Mucosa of stomach (tissue), 1 donor: ENCODE measurements at regions not wholly inside any gene's neighbourhood (a gene's known extent, or its start where the extent isn't known, plus 50 kb on each side); places are given as distances from the start of the nearest gene placed in this dataset.

Experiments
- H3K27me3 ChIP-seq: one replicate; pipeline ENCODE4 v1.7.0; 2013; ENCODE audit warnings: mild to moderate bottlenecking, low read length; ENCODE audit not compliant: control insufficient read depth, insufficient read depth
- H3K36me3 ChIP-seq: one replicate; pipeline ENCODE4 v1.7.0; 2013; ENCODE audit warnings: low read length; ENCODE audit not compliant: control insufficient read depth, insufficient read depth
- H3K4me1 ChIP-seq: one replicate; pipeline ENCODE4 v1.7.0; 2013; ENCODE audit warnings: mild to moderate bottlenecking, low read length; ENCODE audit not compliant: control insufficient read depth, insufficient read depth
- H3K4me3 ChIP-seq: one replicate; pipeline ENCODE4 v1.7.0; 2013; ENCODE audit warnings: low read length
- H3K9ac ChIP-seq: one replicate; pipeline ENCODE4 v1.7.0; 2013; ENCODE audit warnings: mild to moderate bottlenecking, low read length, moderate library complexity
- H3K9me3 ChIP-seq: one replicate; pipeline ENCODE4 v1.7.0; 2013; ENCODE audit warnings: mild to moderate bottlenecking, low read length, moderate library complexity; ENCODE audit not compliant: control insufficient read depth
- donor health status: Pancreatic carcinoma.

DNA sequence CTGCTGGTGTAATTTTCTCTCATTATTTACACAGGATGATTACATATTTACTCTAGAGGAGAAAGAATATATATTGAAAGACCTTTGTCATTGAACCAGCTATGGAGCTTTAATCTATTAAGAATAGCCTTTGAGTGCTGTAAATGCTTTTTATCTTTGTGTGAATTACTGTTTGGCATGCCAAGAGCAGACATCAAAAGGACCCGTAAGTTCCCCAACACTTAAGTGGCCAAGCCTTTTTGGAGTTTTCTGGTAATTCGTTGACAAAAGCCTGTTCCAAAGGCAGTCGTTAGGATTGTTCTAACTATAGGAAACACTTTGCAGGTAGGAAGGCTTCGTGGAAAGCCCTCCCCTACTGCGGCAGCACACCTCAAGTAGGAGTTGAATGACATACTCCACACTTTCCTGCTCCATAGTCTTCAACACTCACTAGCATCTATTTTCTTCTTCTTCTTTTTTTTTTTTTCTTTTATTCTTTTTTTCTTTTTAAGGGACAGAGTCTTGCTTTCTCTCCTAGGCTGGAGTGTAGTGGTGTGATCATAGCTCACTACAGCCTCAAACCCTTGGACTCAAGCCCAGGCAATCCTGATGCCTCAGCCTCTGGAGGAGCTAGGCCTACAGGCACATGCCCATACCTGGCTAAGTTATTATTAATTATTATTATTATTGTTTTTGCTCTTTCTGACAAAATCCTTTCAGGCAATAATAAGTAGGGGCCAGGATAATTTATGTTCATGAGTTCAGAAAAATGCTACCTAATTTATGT is 98.6 kb downstream of the SUCNR1 start:
- Histone ChIP-seq H3K4me3 (no peak overlapping the region), H3K27me3 (no peaks in the 10 kb centered on the region), H3K9ac (no peak overlapping the region), H3K36me3 (no peaks in the 10 kb centered on the region), H3K9me3 (no peaks in the 10 kb centered on the region), H3K4me1 (peaks cover 14% of the 10 kb centered on the region)

DNA sequence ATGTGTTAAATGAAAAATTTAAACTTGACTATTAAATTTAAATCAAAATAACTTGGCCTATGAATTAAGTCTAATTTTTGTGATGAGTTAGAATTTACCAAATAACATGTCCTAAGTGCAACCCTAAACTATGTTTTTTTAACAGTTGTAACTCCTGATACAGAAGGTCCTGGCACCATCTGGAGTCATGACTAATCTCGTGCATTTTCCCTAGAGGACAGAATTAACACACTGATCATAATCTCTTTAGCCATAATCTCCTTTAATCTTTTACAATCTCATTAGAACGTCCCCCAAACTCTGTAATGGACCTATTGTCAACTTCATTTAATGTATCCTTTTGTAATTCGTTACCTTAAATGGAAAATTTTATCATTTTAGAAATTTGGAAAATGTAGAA is 100.6 kb downstream of the SUCNR1 start:
- H3K36me3 ChIP-seq = no peaks in the 10 kb centered on the region
- no peak overlapping the region for H3K9ac ChIP-seq
- H3K4me1 ChIP-seq = peaks cover 14% of the 10 kb centered on the region
- H3K27me3 ChIP-seq = no peaks in the 10 kb centered on the region
- H3K9me3 ChIP-seq = no peaks in the 10 kb centered on the region
- H3K4me3 ChIP-seq = no peak overlapping the region

DNA sequence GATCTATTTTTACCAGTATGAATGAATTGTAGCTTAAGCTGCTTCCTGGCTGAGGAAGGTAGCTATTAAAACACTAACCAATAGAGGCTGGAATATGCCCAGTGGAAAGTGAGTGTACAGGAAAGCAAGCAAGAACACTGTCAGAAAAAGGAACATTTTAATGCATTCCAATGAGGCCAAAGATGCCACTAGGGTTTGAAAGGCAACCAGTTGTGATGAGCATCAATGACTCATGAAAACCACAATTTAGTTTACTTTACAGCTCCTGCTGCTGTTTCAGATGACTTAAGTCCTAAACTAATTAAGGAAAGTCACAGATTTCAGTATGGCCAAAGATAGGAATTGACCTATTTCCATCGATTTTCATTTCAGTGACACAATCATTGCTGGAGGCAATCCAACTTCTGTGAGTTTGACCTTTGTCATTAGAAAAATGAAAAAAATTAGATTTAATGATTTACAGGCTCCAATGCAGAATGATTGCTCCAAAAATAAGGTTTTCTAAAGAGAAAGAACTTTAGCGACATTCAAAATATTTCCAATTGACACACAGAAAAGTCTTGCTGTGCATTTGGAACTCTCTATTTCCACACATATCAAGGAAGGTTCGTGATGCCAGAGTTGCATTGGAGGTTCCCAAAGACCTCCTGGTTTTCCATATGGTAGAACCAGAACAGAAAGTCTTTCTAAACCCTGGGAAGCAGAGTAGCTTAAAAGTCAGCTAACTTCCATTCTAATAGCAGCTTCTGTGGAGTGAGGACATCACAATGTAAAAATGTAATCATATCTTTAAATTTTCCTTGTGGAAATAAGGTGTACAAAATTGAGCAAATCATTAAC is 103.0 kb downstream of the SUCNR1 start:
- Histone ChIP-seq H3K27me3 (no peaks in the 10 kb centered on the region), H3K9me3 (no peaks in the 10 kb centered on the region), H3K36me3 (no peaks in the 10 kb centered on the region), H3K9ac (no peak overlapping the region), H3K4me1 (peaks cover 14% of the 10 kb centered on the region), H3K4me3 (no peak overlapping the region)

DNA sequence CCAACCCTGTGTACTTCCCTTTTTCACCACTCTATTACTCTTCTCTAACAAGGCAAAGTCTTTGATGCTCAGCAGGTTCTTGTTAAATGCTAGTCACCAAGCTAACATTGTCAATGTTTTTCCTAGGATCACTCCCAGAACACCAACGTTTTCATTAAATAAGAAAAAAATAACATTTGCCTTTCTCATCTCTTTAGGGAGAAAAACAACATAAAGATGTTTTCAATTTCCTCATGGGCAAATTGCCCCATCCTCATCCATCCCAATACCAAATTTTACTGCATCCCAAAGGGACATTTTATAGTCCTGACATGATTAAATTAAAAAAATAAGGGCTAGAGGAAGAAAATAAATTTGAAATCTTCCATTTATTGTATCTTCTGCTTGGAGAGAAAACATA is 106.5 kb downstream of the SUCNR1 start:
- Histone ChIP-seq H3K36me3 (no peaks in the 10 kb centered on the region), H3K4me1 (peaks cover 6% of the 10 kb centered on the region), H3K27me3 (no peaks in the 10 kb centered on the region), H3K9ac (no peak overlapping the region), H3K4me3 (no peak overlapping the region), H3K9me3 (no peaks in the 10 kb centered on the region)

DNA sequence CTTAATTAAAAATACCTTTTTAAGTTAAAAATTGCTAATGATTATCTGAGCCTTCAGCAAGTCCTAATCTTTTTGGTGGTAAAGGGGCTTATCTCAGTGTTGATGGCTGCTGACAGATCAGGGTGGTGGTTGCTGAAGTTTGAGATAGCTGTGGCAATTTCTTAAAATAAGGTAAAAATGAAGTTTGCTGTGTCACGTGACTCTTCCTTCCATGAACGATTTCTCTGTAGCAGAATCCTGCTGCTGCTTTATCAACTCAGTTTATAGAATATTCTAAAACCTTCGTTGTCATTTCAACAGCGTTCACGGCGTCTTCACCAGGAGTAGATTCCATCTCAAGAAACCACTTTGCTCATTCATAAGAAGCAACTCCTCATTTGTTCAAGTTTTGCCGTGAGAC is 110.1 kb downstream of the SUCNR1 start:
- Histone ChIP-seq H3K36me3 (no peaks in the 10 kb centered on the region), H3K4me3 (no peak overlapping the region), H3K9ac (no peak overlapping the region), H3K4me1 (peaks cover 5% of the 10 kb centered on the region), H3K27me3 (no peaks in the 10 kb centered on the region), H3K9me3 (no peaks in the 10 kb centered on the region)

DNA sequence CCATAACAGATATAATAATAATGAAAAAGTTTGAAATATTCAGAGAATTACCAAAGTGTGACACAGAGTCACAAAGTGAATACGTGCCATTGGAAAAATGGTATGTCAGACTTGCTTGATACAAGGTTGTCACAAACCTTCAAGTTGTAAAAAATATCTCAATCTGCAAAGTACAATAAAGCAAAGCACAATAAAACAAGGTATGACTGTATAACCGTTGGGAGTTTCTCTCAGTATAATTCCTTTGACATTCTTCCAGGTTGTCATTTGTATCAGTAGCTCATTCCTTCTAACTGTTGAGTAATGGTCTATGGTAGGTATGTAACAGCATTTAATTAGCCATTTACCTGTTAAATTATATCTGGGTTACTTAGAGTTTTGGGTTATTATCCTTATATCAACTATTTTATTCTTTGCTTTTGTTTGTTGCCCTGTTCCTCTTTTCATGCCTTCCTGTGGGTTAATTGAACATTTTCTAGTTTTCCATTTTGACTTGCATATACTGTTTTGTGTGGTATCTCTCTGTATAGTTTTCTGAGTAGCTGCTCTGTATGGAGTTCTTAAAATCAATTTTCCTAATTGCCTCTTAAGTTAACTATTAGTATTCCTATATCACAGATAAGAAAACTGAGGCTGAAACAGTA is 112.5 kb downstream of the SUCNR1 start:
- Histone ChIP-seq H3K4me1 (peaks cover 5% of the 10 kb centered on the region), H3K4me3 (no peak overlapping the region), H3K36me3 (no peaks in the 10 kb centered on the region), H3K27me3 (no peaks in the 10 kb centered on the region), H3K9ac (no peak overlapping the region), H3K9me3 (no peaks in the 10 kb centered on the region)

DNA sequence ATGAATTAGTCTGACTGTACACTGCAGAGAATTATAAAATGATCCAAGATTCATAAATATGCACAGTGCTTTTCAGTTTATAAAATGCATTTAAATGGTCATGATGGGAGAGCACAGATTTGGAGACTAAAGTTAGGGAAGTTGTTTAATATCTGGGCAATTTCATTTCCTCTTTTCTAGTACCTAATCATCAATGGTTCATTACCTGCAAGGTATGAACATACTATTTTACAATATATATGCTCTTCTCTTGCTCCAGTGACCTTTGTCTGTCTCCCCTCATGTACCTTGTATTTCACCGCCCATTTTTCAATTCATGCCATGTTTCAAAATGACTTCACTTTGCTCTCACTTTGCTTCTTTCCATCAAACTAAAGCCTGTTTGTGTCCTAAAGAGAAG is 114.5 kb downstream of the SUCNR1 start:
- no peaks in the 10 kb centered on the region for H3K36me3 ChIP-seq
- no peak overlapping the region for H3K4me3 ChIP-seq
- peaks cover 5% of the 10 kb centered on the region for H3K4me1 ChIP-seq
- H3K9me3 ChIP-seq = no peaks in the 10 kb centered on the region
- no peak overlapping the region for H3K9ac ChIP-seq
- H3K27me3 ChIP-seq = no peaks in the 10 kb centered on the region

DNA sequence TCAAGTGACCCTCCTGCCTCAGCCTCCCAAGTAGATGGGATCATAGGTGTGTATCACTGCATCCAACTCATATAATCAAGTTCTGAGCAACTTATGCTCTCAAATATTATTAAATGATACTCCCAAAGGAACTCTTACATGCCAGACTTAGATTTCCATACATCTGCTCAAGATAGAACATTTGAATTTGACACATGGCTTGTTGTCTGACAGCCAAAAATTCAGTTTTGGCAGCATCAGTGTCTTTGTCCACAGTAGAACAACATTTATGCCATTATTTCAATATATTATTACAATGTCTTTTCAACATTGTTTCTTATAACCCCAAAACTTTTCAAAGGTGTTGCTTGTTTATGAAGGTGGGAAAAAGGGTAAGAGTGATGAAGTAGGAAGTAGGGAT is 116.2 kb downstream of the SUCNR1 start:
- Histone ChIP-seq H3K4me3 (no peak overlapping the region), H3K27me3 (no peaks in the 10 kb centered on the region), H3K36me3 (no peaks in the 10 kb centered on the region), H3K9me3 (no peaks in the 10 kb centered on the region), H3K9ac (no peak overlapping the region), H3K4me1 (peaks cover 5% of the 10 kb centered on the region)

DNA sequence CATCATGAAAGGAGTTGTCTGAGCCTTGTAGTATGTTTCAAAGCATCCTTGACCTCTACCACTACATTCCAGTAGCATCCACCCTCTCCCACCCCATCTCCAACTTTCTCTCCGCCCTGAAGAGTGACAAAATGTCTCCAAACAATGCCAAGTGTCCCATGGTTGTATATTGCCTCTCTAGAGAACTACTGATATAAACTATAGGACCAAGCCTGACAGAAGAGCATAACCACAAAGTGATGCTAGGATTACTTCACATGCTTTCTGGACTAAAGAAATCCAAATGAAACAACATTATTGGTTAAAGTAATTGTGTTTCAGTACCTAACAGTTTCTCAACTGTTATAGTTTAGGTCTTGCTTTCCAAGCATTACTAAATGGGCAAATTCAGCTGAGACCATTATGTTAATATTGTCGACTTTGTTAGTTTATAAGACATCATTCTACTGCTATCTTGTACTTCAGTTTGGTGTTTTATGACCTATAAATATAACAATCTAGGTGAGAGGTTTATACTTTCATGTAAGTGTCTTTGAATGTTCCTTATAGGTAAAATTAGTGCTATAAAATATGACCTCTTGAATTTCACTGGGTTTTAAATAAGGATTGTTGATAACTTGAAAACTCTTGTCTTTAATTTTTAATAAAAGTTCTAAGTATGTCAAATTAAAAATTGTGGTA is 117.4 kb downstream of the SUCNR1 start:
- peaks cover 5% of the 10 kb centered on the region for H3K4me1 ChIP-seq
- no peak overlapping the region for H3K9ac ChIP-seq
- no peaks in the 10 kb centered on the region for H3K27me3 ChIP-seq
- no peak overlapping the region for H3K4me3 ChIP-seq
- no peaks in the 10 kb centered on the region for H3K9me3 ChIP-seq
- H3K36me3 ChIP-seq = no peaks in the 10 kb centered on the region

DNA sequence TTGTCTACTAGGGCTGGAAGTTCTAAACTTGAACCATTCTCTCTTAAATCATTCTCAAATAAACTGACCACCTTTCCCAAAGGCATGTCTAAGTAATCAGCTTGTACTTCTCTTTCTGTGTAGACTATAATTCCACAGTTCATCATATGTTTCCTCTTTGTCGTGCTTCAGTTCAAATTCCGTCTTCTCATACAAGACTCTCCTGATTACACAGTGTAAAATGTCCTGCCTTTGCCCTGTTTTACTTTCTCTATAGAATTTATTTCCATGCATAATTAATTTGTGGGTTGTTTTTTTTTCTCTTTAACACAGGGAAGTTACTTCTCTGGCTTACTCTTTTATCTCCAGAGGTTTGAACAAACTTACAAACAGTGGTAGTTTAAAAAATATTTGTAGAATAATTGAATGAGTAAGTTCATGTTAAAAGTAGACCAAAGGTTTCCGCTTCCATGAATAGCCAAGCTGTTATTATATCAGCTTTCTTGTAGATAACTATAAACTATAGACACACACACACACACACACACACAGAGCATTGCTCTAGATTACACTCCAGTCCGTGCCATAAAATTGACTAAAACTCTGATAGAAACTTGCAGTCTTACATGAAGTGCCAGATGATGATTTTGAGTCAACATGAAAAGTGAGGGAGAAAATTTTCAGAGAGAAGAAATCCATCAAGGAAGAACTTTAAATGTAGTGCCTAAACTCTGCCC is 119.0 kb downstream of the SUCNR1 start:
- Histone ChIP-seq H3K36me3 (no peaks in the 10 kb centered on the region), H3K4me3 (no peak overlapping the region), H3K9me3 (no peaks in the 10 kb centered on the region), H3K9ac (no peak overlapping the region), H3K27me3 (no peaks in the 10 kb centered on the region), H3K4me1 (no peaks in the 10 kb centered on the region)

DNA sequence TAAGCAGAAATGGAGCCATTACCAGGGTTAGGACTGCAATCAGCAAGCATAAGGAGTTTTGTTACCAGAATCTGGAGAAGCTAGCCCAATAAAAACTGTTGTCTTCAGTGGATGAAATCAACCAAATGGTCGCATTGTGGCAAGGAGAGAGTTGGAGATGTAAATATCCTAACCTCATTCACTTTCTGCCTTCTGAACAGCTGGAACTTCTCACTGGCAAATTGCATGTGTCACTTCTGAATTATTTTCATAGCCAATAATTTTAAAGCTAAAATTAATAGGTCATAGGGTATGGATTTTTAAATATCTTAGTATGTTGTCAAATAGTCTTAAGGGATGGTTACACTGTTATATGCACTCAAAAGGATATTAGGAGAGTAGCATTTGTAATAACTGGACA is 121.6 kb downstream of the SUCNR1 start:
- no peaks in the 10 kb centered on the region for H3K9me3 ChIP-seq
- no peak overlapping the region for H3K9ac ChIP-seq
- no peaks in the 10 kb centered on the region for H3K27me3 ChIP-seq

More for the DNA sequence above, 121.6 kb downstream of the SUCNR1 start:
- H3K36me3 ChIP-seq = no peaks in the 10 kb centered on the region
- no peak overlapping the region for H3K4me3 ChIP-seq
- H3K4me1 ChIP-seq = no peaks in the 10 kb centered on the region
